ENCODE measurements at regions not wholly inside any gene's neighbourhood (a gene's known extent, or its start where the extent isn't known, plus 50 kb on each side); places are given as distances from the start of the nearest gene placed in this dataset.

DNA sequence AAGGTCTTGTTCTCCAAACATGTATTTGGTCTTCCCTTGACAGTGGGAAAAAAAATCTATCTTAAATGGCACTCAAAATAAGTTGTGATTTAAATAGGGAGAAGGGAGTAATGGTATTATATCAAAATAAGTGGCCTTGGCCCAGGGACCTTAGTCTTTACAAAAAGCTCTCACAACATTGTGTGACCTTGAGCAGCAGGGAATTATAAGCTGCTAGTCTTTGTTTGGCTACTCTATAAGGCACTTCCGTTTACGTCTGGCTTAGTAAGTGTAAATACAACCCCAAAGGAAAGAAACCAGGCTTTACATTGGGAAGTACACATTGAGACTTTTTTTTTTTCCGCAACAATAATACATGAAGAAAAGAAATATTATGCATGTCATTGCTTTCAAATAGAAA is 734.0 kb upstream of the LINC00305 start:
- TF ChIP-seq, protein P1, sequence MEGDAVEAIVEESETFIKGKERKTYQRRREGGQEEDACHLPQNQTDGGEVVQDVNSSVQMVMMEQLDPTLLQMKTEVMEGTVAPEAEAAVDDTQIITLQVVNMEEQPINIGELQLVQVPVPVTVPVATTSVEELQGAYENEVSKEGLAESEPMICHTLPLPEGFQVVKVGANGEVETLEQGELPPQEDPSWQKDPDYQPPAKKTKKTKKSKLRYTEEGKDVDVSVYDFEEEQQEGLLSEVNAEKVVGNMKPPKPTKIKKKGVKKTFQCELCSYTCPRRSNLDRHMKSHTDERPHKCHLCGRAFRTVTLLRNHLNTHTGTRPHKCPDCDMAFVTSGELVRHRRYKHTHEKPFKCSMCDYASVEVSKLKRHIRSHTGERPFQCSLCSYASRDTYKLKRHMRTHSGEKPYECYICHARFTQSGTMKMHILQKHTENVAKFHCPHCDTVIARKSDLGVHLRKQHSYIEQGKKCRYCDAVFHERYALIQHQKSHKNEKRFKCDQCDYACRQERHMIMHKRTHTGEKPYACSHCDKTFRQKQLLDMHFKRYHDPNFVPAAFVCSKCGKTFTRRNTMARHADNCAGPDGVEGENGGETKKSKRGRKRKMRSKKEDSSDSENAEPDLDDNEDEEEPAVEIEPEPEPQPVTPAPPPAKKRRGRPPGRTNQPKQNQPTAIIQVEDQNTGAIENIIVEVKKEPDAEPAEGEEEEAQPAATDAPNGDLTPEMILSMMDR (optimal IDR thresholded peaks at IDR 0.05 in 1 of 3, IDR thresholded peaks at IDR 0.05 in 1 of 3, conservative IDR thresholded peaks at IDR 0.05 in 1 of 3; ENCODE audit: extremely low read depth in 1 of 3, insufficient read depth in 2 of 3, low read length in 3 of 3): no peak
- no peak for TF ChIP-seq EZH2 (IDR thresholded peaks at IDR 0.05; ENCODE audit: low read length)

Data from keratinocyte (primary cell).